ENCODE measurements at regions not wholly inside any gene's neighbourhood (a gene's known extent, or its start where the extent isn't known, plus 50 kb on each side); places are given as distances from the start of the nearest gene placed in this dataset.

DNA sequence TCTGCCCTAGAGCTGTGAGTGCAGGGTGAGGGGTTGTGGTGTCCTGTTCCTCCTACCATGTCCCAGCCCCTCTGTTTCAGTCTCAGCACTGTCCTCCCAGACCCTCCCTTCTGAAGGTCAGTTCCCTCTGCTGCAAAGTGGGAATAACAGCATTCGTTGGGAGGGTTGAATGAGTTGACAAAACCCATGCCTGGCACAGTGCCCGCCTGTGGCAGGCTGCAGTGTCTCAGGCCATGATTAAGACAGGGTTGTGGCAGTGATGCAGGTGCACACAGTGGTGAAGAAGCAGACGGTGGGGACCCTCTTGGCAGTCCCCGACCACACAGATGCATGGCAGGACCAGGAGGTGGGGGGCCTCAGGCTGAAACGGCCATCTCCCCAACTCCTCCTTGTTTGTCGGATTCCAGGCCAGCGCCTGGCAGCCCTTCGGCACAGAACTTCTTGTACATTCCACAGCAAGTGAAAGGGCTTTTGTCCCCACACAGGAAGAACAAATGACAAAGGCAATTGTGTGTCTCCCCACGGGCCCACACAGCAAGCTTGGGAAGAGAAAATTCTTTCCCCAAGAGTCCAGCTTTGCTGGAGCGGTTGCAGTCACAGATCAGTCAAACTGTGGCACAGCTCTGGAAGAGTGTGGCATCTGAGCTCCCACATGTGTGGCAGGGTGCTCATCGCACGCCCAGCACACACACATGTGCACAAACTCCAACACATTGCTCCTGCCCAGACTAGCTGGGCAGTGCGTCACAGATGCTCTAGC lies 58.1 kb upstream of the EPCAM start:
- no peak for DNase-seq
- H3K27ac Mint-ChIP-seq: no peak overlapping the region
- H3K27me3 Mint-ChIP-seq (ENCODE audit: insufficient read depth): peaks cover 7% of the 10 kb centered on the region
- H3K36me3 Mint-ChIP-seq (ENCODE audit: low read depth): no peaks in the 10 kb centered on the region
- peaks cover 6% of the 10 kb centered on the region for H3K4me1 Mint-ChIP-seq (ENCODE audit: low read depth)
- TF ChIP-seq, protein P1, sequence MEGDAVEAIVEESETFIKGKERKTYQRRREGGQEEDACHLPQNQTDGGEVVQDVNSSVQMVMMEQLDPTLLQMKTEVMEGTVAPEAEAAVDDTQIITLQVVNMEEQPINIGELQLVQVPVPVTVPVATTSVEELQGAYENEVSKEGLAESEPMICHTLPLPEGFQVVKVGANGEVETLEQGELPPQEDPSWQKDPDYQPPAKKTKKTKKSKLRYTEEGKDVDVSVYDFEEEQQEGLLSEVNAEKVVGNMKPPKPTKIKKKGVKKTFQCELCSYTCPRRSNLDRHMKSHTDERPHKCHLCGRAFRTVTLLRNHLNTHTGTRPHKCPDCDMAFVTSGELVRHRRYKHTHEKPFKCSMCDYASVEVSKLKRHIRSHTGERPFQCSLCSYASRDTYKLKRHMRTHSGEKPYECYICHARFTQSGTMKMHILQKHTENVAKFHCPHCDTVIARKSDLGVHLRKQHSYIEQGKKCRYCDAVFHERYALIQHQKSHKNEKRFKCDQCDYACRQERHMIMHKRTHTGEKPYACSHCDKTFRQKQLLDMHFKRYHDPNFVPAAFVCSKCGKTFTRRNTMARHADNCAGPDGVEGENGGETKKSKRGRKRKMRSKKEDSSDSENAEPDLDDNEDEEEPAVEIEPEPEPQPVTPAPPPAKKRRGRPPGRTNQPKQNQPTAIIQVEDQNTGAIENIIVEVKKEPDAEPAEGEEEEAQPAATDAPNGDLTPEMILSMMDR (IDR thresholded peaks at IDR 0.05): no peak
- no peaks in the 10 kb centered on the region for H3K9me3 Mint-ChIP-seq
- H3K4me3 Mint-ChIP-seq: no peak overlapping the region

DNA sequence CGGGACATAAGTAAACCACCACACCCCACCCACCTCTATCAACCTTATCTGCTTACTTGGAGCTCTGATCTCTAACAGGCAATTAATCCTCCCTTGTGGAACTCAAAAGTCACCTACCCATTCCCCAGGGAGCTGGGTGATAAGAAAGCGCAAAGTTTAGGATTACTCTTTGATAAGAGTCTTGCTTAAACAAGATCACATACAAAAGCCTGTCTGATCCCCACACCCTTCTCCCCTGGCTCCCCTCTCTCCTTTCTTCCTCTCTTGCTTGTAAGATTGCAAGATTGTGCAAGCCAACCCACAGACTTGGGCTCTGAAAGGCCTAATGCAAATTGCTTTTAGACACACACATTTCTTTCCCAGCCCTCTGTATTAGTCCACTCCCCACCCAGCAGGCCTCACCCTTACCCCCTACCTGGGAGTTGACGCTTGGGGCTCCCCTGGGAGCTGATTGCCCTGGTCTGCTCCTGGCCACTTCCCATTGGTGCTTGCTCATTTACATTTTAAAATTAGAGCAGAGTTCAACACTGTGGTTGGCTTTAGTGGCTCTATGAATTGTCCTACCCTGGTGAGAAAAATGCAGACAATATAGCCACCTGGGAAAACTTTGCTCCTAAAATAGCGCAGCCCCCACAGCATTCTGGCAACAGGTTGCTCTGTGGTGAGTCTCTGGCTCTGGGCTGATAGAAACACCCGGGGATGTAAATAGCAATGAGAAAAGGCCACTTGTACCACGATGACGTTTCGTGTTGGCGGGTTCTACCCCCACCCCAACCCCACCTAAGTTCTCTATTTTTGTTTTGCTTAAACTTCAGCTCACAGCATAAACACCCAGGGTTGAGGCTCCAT lies 58.9 kb upstream of the EPCAM start:
- H3K4me3 Mint-ChIP-seq: no peak overlapping the region
- TF ChIP-seq, protein P1 (IDR thresholded peaks at IDR 0.05): no peak
- H3K27me3 Mint-ChIP-seq (ENCODE audit: insufficient read depth): peaks cover 7% of the 10 kb centered on the region
- no peak for DNase-seq
- H3K4me1 Mint-ChIP-seq (ENCODE audit: low read depth): peaks cover 6% of the 10 kb centered on the region
- no peak overlapping the region for H3K27ac Mint-ChIP-seq
- no peaks in the 10 kb centered on the region for H3K9me3 Mint-ChIP-seq
- no peaks in the 10 kb centered on the region for H3K36me3 Mint-ChIP-seq (ENCODE audit: low read depth)

DNA sequence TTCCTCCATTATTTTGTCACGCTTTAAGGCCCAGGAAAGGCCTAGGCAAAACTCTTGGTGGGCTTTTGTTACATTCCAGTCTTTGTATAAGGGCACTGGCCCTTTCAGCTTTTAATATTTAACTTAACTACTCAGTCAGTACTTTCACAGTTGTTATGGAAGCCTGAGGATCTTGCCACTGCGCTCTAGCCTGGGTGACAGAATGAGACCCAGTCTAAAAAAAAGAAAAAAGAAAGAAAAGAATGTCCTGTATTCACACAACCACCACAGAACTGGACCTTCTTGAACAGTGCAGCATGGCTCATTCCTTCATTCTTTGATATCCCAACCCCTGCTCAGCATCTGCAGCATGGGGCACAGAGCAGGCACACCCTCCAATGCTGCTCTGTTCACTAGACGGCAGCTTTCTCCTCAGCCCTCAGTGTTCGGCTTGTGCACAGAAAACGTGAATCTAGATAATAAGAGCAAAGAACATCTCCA lies 59.6 kb upstream of the EPCAM start:
- H3K36me3 Mint-ChIP-seq (ENCODE audit: low read depth): no peaks in the 10 kb centered on the region
- TF ChIP-seq, protein P1 (IDR thresholded peaks at IDR 0.05): no peak
- H3K9me3 Mint-ChIP-seq: no peaks in the 10 kb centered on the region
- peaks cover 7% of the 10 kb centered on the region for H3K27me3 Mint-ChIP-seq (ENCODE audit: insufficient read depth)
- DNase-seq: no peak
- no peak overlapping the region for H3K27ac Mint-ChIP-seq
- no peak overlapping the region for H3K4me3 Mint-ChIP-seq
- peaks cover 6% of the 10 kb centered on the region for H3K4me1 Mint-ChIP-seq (ENCODE audit: low read depth)

DNA sequence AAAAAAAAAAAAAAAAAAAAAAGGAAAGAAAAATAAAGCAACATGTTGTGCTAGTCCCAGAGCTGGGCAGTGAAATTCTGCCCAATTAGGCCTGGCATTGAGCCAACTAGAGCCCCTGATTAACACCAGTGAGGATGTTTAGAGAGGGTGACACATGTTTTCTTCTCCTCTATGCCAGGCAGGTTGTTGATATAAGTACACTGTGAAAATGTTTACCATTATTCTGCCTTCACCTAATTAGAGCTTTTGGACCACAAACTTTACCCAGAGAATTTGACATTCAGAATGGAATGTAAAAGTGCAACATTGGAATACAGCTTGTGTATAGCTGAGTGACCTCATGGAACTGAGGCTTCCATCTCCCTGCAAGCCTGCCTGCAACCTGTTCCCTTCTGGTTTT lies 62.0 kb upstream of the EPCAM start:
- peaks cover 10% of the 10 kb centered on the region for H3K27me3 Mint-ChIP-seq (ENCODE audit: insufficient read depth)
- peaks cover 20% of the 10 kb centered on the region for H3K4me1 Mint-ChIP-seq (ENCODE audit: low read depth)
- no peaks in the 10 kb centered on the region for H3K9me3 Mint-ChIP-seq

DNA sequence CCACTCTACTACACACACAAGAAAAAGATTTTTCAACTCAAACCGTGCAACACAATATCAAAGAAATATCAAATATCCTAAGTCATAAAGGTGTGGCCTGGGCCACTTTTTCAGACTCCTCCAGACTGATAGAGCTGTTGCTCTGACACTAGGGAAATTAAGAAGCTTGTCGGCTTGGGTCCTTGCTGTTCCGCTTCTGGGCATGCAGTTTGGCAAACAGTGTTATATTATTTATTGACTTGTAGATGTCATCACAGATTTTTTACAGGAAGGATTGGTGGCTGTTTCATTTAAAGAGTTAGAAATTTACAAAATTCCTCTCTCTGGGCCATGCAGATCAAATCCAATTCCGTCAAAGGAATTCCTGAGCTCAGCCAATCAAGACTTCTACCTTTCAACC lies 64.5 kb upstream of the EPCAM start:
- no peak for DNase-seq
- TF ChIP-seq, protein P1 (IDR thresholded peaks at IDR 0.05): no peak
- H3K4me1 Mint-ChIP-seq (ENCODE audit: low read depth): peaks cover 29% of the 10 kb centered on the region
- no peaks in the 10 kb centered on the region for H3K36me3 Mint-ChIP-seq (ENCODE audit: low read depth)
- peaks cover 7% of the 10 kb centered on the region for H3K27me3 Mint-ChIP-seq (ENCODE audit: insufficient read depth)
- no peak overlapping the region for H3K4me3 Mint-ChIP-seq
- no peaks in the 10 kb centered on the region for H3K9me3 Mint-ChIP-seq
- no peak overlapping the region for H3K27ac Mint-ChIP-seq

More for the DNA sequence above, 62.0 kb upstream of the EPCAM start:
- H3K4me3 Mint-ChIP-seq: no peak overlapping the region
- H3K27ac Mint-ChIP-seq: no peak overlapping the region
- H3K36me3 Mint-ChIP-seq (ENCODE audit: low read depth): no peaks in the 10 kb centered on the region
- TF ChIP-seq, protein P1 (IDR thresholded peaks at IDR 0.05): no peak
- peak; percentile 33 for DNase-seq
